DOHH2 (cell line): ENCODE measurements at regions not wholly inside any gene's neighbourhood (a gene's known extent, or its start where the extent isn't known, plus 50 kb on each side); places are given as distances from the start of the nearest gene placed in this dataset.
"Not testable (repeated sequence)": the region's sequence is repeated elsewhere in the genome, so short reads cannot be mapped to it uniquely, and the experiment has no call there.

Experiments used
- H3F3A ChIP-seq: fragments of 200-600 bp; sonication (generic), shearing (Covaris generic); 2 replicates; pipeline ENCODE4 v1.6.0; 2016; ENCODE audit warnings: antibody characterized with exemption, mild to moderate bottlenecking; ENCODE audit not compliant: control insufficient read depth, insufficient read depth
- H3K27ac ChIP-seq: fragments of 200-600 bp; sonication (generic); 2 replicates; pipeline ENCODE4 v1.5.1; 2014; ENCODE audit warnings: low read depth, mild to moderate bottlenecking, low read length, moderate library complexity
- H3K27me3 ChIP-seq: fragments of 200-600 bp; sonication (generic); 2 replicates; pipeline ENCODE4 v1.6.1; 2014; ENCODE audit warnings: mild to moderate bottlenecking, low read length, mixed read lengths; ENCODE audit not compliant: control insufficient read depth
- H3K36me3 ChIP-seq: fragments of 200-600 bp; sonication (generic); 2 replicates; pipeline ENCODE4 v1.6.1; 2014; ENCODE audit warnings: mild to moderate bottlenecking, low read length, moderate library complexity, mixed read lengths; ENCODE audit not compliant: control insufficient read depth
- H3K4me1 ChIP-seq: fragments of 200-600 bp; sonication (generic); 2 replicates; pipeline ENCODE4 v1.6.1; 2014; ENCODE audit warnings: mild to moderate bottlenecking, low read length, mixed read lengths; ENCODE audit not compliant: control insufficient read depth
- H3K4me2 ChIP-seq: fragments of 200-600 bp; sonication (generic); 2 replicates; pipeline ENCODE4 v1.6.0; 2014; ENCODE audit warnings: mild to moderate bottlenecking, low read length, moderate library complexity
- H3K4me3 ChIP-seq: fragments of 200-600 bp; sonication (generic); 2 replicates; pipeline ENCODE4 v1.5.1; 2014; ENCODE audit warnings: mild to moderate bottlenecking, low read length, mixed read lengths
- H3K79me2 ChIP-seq: fragments of 200-600 bp; sonication (generic); 2 replicates; pipeline ENCODE4 v1.6.1; 2014; ENCODE audit warnings: mild to moderate bottlenecking, low read length, mixed read lengths; ENCODE audit not compliant: control insufficient read depth
- H3K9me2 ChIP-seq: fragments of 200-600 bp; sonication (generic); replicated peaks from 2 replicates; pipeline ENCODE4 v1.6.1; 2014; ENCODE audit warnings: mild to moderate bottlenecking, low read length, mixed read lengths; ENCODE audit not compliant: control insufficient read depth
- H3K9me3 ChIP-seq: fragments of 200-600 bp; sonication (generic); 2 replicates; pipeline ENCODE4 v1.6.1; 2014; ENCODE audit warnings: antibody characterized with exemption, low read length, mixed read lengths; ENCODE audit not compliant: control insufficient read depth, insufficient read depth
- H4K20me1 ChIP-seq: fragments of 200-600 bp; sonication (generic); 2 replicates; pipeline ENCODE4 v1.6.0; 2014; ENCODE audit warnings: low read depth, mild to moderate bottlenecking, antibody characterized with exemption, low read length, moderate library complexity; ENCODE audit not compliant: control insufficient read depth, insufficient read depth
- CTCF ChIP-seq: fragments of 200-600 bp; sonication (generic); IDR thresholded peaks from one replicate; pipeline ENCODE4 v1.5.1; 2014; ENCODE audit warnings: antibody characterized with exemption, mild to moderate bottlenecking, low read depth, low read length; ENCODE audit not compliant: poor library complexity, severe bottlenecking
- EZH2phosphoT487 ChIP-seq: fragments of 200-600 bp; sonication (generic); IDR thresholded peaks from 2 replicates; pipeline ENCODE4 v1.6.1; 2017; ENCODE audit warnings: borderline replicate concordance, mild to moderate bottlenecking, antibody characterized with exemption, low read length, moderate library complexity, mixed read lengths

GRCh38 chr1:114034567-114035303 lies 55.5 kb downstream of the OLFML3 start:
- no peak overlapping the region for H3K4me3 ChIP-seq
- no peak overlapping the region for H3K27ac ChIP-seq
- TF ChIP-seq EZH2phosphoT487, result no peak
- TF ChIP-seq CTCF, result no peak
- H3K9me2 ChIP-seq, result no peaks in the 10 kb centered on the region
- H3F3A ChIP-seq, result no peaks in the 10 kb centered on the region
- no peaks in the 10 kb centered on the region for H3K27me3 ChIP-seq
- H3K9me3 ChIP-seq, result no peaks in the 10 kb centered on the region
- no peak overlapping the region for H3K4me2 ChIP-seq
- no peaks in the 10 kb centered on the region for H3K4me1 ChIP-seq
- H4K20me1 ChIP-seq, result no peaks in the 10 kb centered on the region
- H3K36me3 ChIP-seq, result no peaks in the 10 kb centered on the region
- H3K79me2 ChIP-seq, result no peaks in the 10 kb centered on the region

DNA sequence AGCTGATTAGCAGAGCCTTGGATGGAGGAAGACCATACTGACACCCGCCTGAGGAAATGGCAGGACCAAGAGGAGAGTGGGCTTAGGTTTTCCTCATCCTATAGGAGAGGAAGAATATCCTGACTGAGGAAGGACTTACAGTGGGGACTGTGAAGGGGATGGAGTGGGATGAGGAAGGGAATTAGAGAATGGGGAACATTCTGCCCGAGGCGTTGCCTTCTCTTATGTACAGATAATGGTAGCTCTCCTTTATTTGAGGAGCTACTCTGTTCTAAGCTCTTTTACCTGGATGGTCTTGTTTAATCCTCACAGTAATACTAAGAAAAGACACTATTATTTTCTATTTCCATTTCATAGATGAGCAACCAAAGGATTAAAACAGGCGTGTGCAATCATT lies 56.0 kb downstream of the OLFML3 start:
- Histone ChIP-seq H3K4me3 (no peak overlapping the region), H3K36me3 (no peaks in the 10 kb centered on the region), H3K4me2 (no peak overlapping the region), H4K20me1 (no peaks in the 10 kb centered on the region), H3K27ac (no peak overlapping the region), H3K27me3 (no peaks in the 10 kb centered on the region), H3K9me3 (no peaks in the 10 kb centered on the region), H3K9me2 (no peaks in the 10 kb centered on the region), H3K4me1 (no peaks in the 10 kb centered on the region), H3K79me2 (no peaks in the 10 kb centered on the region), H3F3A (no peaks in the 10 kb centered on the region)
- no peak for TF ChIP-seq CTCF
- no peak for TF ChIP-seq EZH2phosphoT487

DNA sequence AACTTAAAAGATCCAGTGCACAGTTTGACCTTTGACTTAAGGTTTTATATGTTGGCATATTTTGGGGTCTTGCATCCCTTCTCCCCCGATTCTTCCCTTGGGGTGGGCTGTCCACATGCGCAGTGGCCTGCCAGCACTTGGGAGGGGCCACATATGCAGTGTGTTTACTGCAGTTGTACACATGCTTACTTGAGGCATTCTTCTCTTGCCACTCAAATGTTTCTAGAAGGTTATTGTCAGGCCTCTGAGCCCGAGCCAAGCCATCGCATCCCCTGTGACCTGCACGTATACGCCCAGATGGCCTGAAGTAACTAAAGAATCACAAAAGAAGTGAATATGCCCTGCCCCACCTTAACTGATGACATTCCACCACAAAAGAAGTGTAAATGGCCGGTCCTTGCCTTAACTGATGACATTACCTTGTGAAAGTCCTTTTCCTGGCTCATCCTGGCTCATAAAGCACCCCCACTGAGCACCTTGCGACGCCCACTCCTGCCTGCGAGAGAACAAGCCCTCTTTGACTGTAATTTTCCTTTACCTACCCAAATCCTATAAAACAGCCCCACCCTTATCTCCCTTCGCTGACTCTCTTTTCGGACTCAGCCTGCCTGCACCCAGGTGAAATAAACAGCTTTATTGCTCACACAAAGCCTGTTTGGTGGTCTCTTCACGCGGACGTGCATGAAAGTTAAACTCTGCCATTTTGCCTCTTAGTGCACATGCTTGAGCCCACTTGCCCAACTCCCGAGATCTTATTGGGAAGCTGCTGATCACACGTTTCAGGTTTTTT lies 57.8 kb downstream of the OLFML3 start:
- not testable (repeated sequence) for H3K9me3 ChIP-seq, H3K27ac ChIP-seq, H3F3A ChIP-seq, H3K4me2 ChIP-seq, H3K4me1 ChIP-seq, H3K79me2 ChIP-seq, H3K9me2 ChIP-seq, H3K4me3 ChIP-seq, H4K20me1 ChIP-seq, H3K27me3 ChIP-seq, H3K36me3 ChIP-seq

GRCh38 chr1:114037631-114037890 lies 58.3 kb downstream of the OLFML3 start:
- TF ChIP-seq EZH2phosphoT487 (no peak), CTCF (no peak)
- Histone ChIP-seq H3K9me2 (no peaks in the 10 kb centered on the region), H3K36me3 (no peaks in the 10 kb centered on the region), H3F3A (no peaks in the 10 kb centered on the region), H3K27me3 (no peaks in the 10 kb centered on the region), H3K79me2 (no peaks in the 10 kb centered on the region), H3K4me2 (no peak overlapping the region), H3K27ac (no peak overlapping the region), H3K9me3 (no peaks in the 10 kb centered on the region), H3K4me1 (no peaks in the 10 kb centered on the region), H4K20me1 (no peaks in the 10 kb centered on the region), H3K4me3 (no peak overlapping the region)
